HL-60 (cell line): ENCODE measurements at regions not wholly inside any gene's neighbourhood (a gene's known extent, or its start where the extent isn't known, plus 50 kb on each side); places are given as distances from the start of the nearest gene placed in this dataset.

Experiments used
- DNase-seq, 2 experiments: peaks; one replicate each; pipeline ENCODE4 v3.0.0-alpha.2; 2010 to 2020; ENCODE audit warnings: low read depth in 1 of 2, low spot score in 1 of 2
- H3K27ac ChIP-seq: fragments of 250-450 bp; sonication (Bioruptor Pico); replicated peaks from 2 replicates; pipeline ENCODE4 v1.5.1; 2020; ENCODE audit warnings: mild to moderate bottlenecking, moderate library complexity
- H3K27me3 ChIP-seq: fragments of 250-450 bp; sonication (Bioruptor Pico); 2 replicates; pipeline ENCODE4 v1.5.1; 2021; ENCODE audit warnings: mild to moderate bottlenecking, moderate library complexity; ENCODE audit not compliant: insufficient read depth, poor library complexity, severe bottlenecking
- H3K4me3 ChIP-seq: replicated peaks from 2 replicates; pipeline ENCODE4 v1.5.1; 2011; ENCODE audit warnings: mild to moderate bottlenecking, control low read depth, low read length; ENCODE audit not compliant: insufficient read depth
- CTCF ChIP-seq: IDR thresholded peaks from one replicate; pipeline ENCODE4 v1.5.1; 2011; ENCODE audit warnings: low read length, control low read depth, inconsistent platforms; ENCODE audit not compliant: insufficient read depth
- GABPA ChIP-seq: IDR thresholded peaks from 2 replicates; pipeline ENCODE4 v1.6.1; 2012; ENCODE audit warnings: low read depth
- POLR2AphosphoS5 ChIP-seq: IDR thresholded peaks from 2 replicates; pipeline ENCODE4 v1.6.1; 2012; ENCODE audit warnings: low read depth
- REST ChIP-seq: IDR thresholded peaks from 2 replicates; pipeline ENCODE4 v1.6.1; 2012; ENCODE audit warnings: low read depth; ENCODE audit not compliant: insufficient replicate concordance
- SPI1 ChIP-seq: IDR thresholded peaks from 2 replicates; pipeline ENCODE4 v1.6.1; 2012; ENCODE audit warnings: low read depth, mild to moderate bottlenecking, borderline replicate concordance

- H3K27ac ChIP-seq, result no peak overlapping the region
- TF ChIP-seq REST (no peak), GABPA (no peak), POLR2AphosphoS5 (no peak), SPI1 (no peak), CTCF (no peak)
- no peak for DNase-seq
- H3K4me3 ChIP-seq, result no peak overlapping the region
- no peaks in the 10 kb centered on the region for H3K27me3 ChIP-seq
Measured at GRCh38 chr9:3001311-3001710, 157.4 kb upstream of the PUM3 start.

- DNase-seq, result no peak
- TF ChIP-seq CTCF, result no peak
- no peak for TF ChIP-seq SPI1
Measured at GRCh38 chr9:2992427-2992826, 148.5 kb upstream of the PUM3 start.

GRCh38 chr9:2991292-2991691, 147.4 kb upstream of the PUM3 start:
- Histone ChIP-seq H3K4me3 (no peak overlapping the region), H3K27me3 (no peaks in the 10 kb centered on the region), H3K27ac (no peak overlapping the region)
- no peak for DNase-seq
- TF ChIP-seq CTCF (no peak), POLR2AphosphoS5 (no peak), GABPA (no peak)

More at GRCh38 chr9:2992427-2992826, 148.5 kb upstream of the PUM3 start:
- H3K27me3 ChIP-seq, result no peaks in the 10 kb centered on the region
- H3K27ac ChIP-seq, result no peak overlapping the region
- H3K4me3 ChIP-seq, result no peak overlapping the region

GRCh38 chr9:2987679-2988078, 143.8 kb upstream of the PUM3 start:
- no peak for DNase-seq
- no peak for TF ChIP-seq REST
- no peak for TF ChIP-seq GABPA
- TF ChIP-seq SPI1, result no peak
- TF ChIP-seq CTCF, result no peak
- TF ChIP-seq POLR2AphosphoS5, result no peak
- H3K4me3 ChIP-seq, result no peak overlapping the region
- no peak overlapping the region for H3K27ac ChIP-seq
- no peaks in the 10 kb centered on the region for H3K27me3 ChIP-seq
